Suprapubic skin (tissue), 4 donors: ENCODE measurements at regions not wholly inside any gene's neighbourhood (a gene's known extent, or its start where the extent isn't known, plus 50 kb on each side); places are given as distances from the start of the nearest gene placed in this dataset.

Experiments
- POLR2A ChIP-seq, 2 donors: fragments of 450-650 bp; IDR thresholded peaks; one replicate each; pipeline ENCODE4 v1.6.1; 2017; ENCODE audit warnings: antibody characterized with exemption in 2 of 2, mild to moderate bottlenecking in 2 of 2, moderate library complexity in 2 of 2
- POLR2AphosphoS5 ChIP-seq, 3 donors: sonication (generic); formaldehyde crosslinking; IDR thresholded peaks; one replicate each; pipeline ENCODE4 v1.6.1; 2017; ENCODE audit warnings: antibody characterized with exemption in 3 of 3
- TF ChIP-seq, protein P1 (sequence below), 2 donors: fragments of 200-600 bp in 1 of 2; fragments of 450-650 bp in 1 of 2; sonication (generic) in 1 of 2; IDR thresholded peaks; one replicate each; pipeline ENCODE4 v1.5.1; 2016 to 2019; ENCODE audit warnings: antibody characterized with exemption in 2 of 2, mild to moderate bottlenecking in 1 of 2, moderate library complexity in 1 of 2

DNA sequence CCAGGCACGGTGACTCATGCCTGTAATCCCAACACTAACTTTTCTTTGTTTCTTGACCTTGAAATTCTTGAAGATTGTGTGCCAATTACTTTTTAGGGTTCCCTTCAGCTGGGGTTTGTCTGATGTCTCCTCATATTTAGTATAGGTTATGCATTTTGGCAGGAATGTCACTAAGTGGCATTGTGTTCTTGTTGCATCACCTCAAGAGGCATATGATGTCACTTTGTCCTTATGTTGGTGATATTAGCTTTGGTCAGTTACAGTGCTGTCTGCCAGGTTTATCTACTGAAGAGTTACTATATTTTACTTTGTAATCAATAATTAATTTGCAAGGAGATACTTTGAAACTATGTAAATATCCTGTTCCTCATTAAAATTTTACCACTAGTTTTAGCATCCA is 61.0 kb upstream of the BTG1 start:
- TF ChIP-seq, protein P1, sequence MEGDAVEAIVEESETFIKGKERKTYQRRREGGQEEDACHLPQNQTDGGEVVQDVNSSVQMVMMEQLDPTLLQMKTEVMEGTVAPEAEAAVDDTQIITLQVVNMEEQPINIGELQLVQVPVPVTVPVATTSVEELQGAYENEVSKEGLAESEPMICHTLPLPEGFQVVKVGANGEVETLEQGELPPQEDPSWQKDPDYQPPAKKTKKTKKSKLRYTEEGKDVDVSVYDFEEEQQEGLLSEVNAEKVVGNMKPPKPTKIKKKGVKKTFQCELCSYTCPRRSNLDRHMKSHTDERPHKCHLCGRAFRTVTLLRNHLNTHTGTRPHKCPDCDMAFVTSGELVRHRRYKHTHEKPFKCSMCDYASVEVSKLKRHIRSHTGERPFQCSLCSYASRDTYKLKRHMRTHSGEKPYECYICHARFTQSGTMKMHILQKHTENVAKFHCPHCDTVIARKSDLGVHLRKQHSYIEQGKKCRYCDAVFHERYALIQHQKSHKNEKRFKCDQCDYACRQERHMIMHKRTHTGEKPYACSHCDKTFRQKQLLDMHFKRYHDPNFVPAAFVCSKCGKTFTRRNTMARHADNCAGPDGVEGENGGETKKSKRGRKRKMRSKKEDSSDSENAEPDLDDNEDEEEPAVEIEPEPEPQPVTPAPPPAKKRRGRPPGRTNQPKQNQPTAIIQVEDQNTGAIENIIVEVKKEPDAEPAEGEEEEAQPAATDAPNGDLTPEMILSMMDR (IDR thresholded peaks at IDR 0.05) = no peak
- TF ChIP-seq POLR2A (IDR thresholded peaks at IDR 0.05) = no peak
- no peak for TF ChIP-seq POLR2AphosphoS5 (IDR thresholded peaks at IDR 0.05)
